Smooth muscle cell (in vitro differentiated cells): ENCODE measurements at regions not wholly inside any gene's neighbourhood (a gene's known extent, or its start where the extent isn't known, plus 50 kb on each side); places are given as distances from the start of the nearest gene placed in this dataset.

Experiments
- DNase-seq: peaks from one replicate; lab custom pipeline; 2025; ENCODE audit not compliant: unreplicated experiment; lab: John Stamatoyannopoulos, UW
- H2AFZ ChIP-seq: fragments of 200-600 bp; sonication (generic); 2 replicates; pipeline ENCODE4 v1.6.0; 2016; ENCODE audit warnings: antibody characterized with exemption, low read depth, mild to moderate bottlenecking
- H3F3A ChIP-seq: fragments of 200-600 bp; sonication (generic); 2 replicates; pipeline ENCODE4 v1.6.0; 2017; ENCODE audit warnings: antibody characterized with exemption, low read depth
- H3K27ac ChIP-seq: fragments of 200-600 bp; sonication (generic); 2 replicates; pipeline ENCODE4 v1.5.1; 2016; ENCODE audit warnings: low read depth, mild to moderate bottlenecking
- H3K27me3 ChIP-seq: fragments of 200-600 bp; sonication (generic); 2 replicates; pipeline ENCODE4 v1.6.1; 2016; ENCODE audit warnings: low read depth, mild to moderate bottlenecking
- H3K36me3 ChIP-seq: fragments of 200-600 bp; sonication (generic); 2 replicates; pipeline ENCODE4 v1.5.1; 2016; ENCODE audit warnings: low read depth
- H3K4me1 ChIP-seq: fragments of 200-600 bp; sonication (generic); 2 replicates; pipeline ENCODE4 v1.5.1; 2016; ENCODE audit warnings: low read depth
- H3K4me2 ChIP-seq: fragments of 200-600 bp; sonication (generic); 2 replicates; pipeline ENCODE4 v1.6.0; 2016; ENCODE audit warnings: mild to moderate bottlenecking
- H3K4me3 ChIP-seq: fragments of 200-600 bp; sonication (generic); 2 replicates; pipeline ENCODE4 v1.5.1; 2016; ENCODE audit warnings: mild to moderate bottlenecking
- H3K79me2 ChIP-seq: fragments of 200-600 bp; sonication (generic); 2 replicates; pipeline ENCODE4 v1.6.0; 2016; ENCODE audit warnings: low read depth, mild to moderate bottlenecking
- H3K9ac ChIP-seq: fragments of 200-600 bp; sonication (generic); 2 replicates; pipeline ENCODE4 v1.6.0; 2016; ENCODE audit warnings: low read depth
- H3K9me3 ChIP-seq: fragments of 200-600 bp; sonication (generic); replicated peaks from 2 replicates; pipeline ENCODE4 v1.5.1; 2016; ENCODE audit warnings: low read depth
- H4K20me1 ChIP-seq: fragments of 200-600 bp; sonication (generic); 2 replicates; pipeline ENCODE4 v1.6.0; 2016; ENCODE audit warnings: low read depth
- CTCF ChIP-seq: fragments of 200-600 bp; sonication (generic); IDR thresholded peaks from 2 replicates; pipeline ENCODE4 v1.5.1; 2017; ENCODE audit warnings: borderline replicate concordance, mild to moderate bottlenecking, antibody characterized with exemption; ENCODE audit not compliant: insufficient read depth, poor library complexity, severe bottlenecking
- WGBS: methylation state at CpG from one replicate; pipeline ENCODE4 v1.1.7; 2016; ENCODE audit warnings: low lambda C conversion rate; 5-methylcytosine and 5-hydroxymethylcytosine counted together

- 93% methylated on average over 1 of the region's 1 CpG for WGBS
- H3K27ac ChIP-seq: no peak overlapping the region
- no peak overlapping the region for H2AFZ ChIP-seq
- no peak for TF ChIP-seq CTCF
- H4K20me1 ChIP-seq: no peaks in the 10 kb centered on the region
- H3K4me3 ChIP-seq: no peak overlapping the region
- H3K9ac ChIP-seq: no peak overlapping the region
- DNase-seq: no peak
- no peaks in the 10 kb centered on the region for H3K36me3 ChIP-seq
- no peaks in the 10 kb centered on the region for H3K9me3 ChIP-seq
- no peaks in the 10 kb centered on the region for H3K4me1 ChIP-seq
- H3K79me2 ChIP-seq: no peaks in the 10 kb centered on the region
- H3K4me2 ChIP-seq: no peak overlapping the region
- H3K27me3 ChIP-seq: no peaks in the 10 kb centered on the region
- H3F3A ChIP-seq: no peaks in the 10 kb centered on the region
Measured at GRCh38 chr3:90044084-90044816, 936.8 kb downstream of the EPHA3 start.

GRCh38 chr3:90052425-90052950 lies 945.1 kb downstream of the EPHA3 start:
- H3K9ac ChIP-seq: no peak overlapping the region
- DNase-seq: no peak
- no peaks in the 10 kb centered on the region for H3F3A ChIP-seq
- no peak overlapping the region for H3K4me2 ChIP-seq
- no peaks in the 10 kb centered on the region for H3K27me3 ChIP-seq
- H3K4me1 ChIP-seq: no peaks in the 10 kb centered on the region
- TF ChIP-seq CTCF: no peak
- no peaks in the 10 kb centered on the region for H3K9me3 ChIP-seq
- H3K4me3 ChIP-seq: no peak overlapping the region
- H3K79me2 ChIP-seq: no peaks in the 10 kb centered on the region
- 70% methylated on average over 3 of the region's 3 CpGs for WGBS
- H3K36me3 ChIP-seq: no peaks in the 10 kb centered on the region
- H2AFZ ChIP-seq: no peak overlapping the region
- H4K20me1 ChIP-seq: no peaks in the 10 kb centered on the region
- H3K27ac ChIP-seq: no peak overlapping the region

- no peak overlapping the region for H3K4me3 ChIP-seq
- H3K4me1 ChIP-seq: no peaks in the 10 kb centered on the region
- H2AFZ ChIP-seq: no peak overlapping the region
- H3K27ac ChIP-seq: no peak overlapping the region
- H3K36me3 ChIP-seq: no peaks in the 10 kb centered on the region
- no peaks in the 10 kb centered on the region for H3K9me3 ChIP-seq
- H3F3A ChIP-seq: no peaks in the 10 kb centered on the region
- 56% methylated on average over 1 of the region's 1 CpG for WGBS
- H3K9ac ChIP-seq: no peak overlapping the region
- no peaks in the 10 kb centered on the region for H3K79me2 ChIP-seq
- TF ChIP-seq CTCF: no peak
- DNase-seq: no peak
- H4K20me1 ChIP-seq: no peaks in the 10 kb centered on the region
- H3K4me2 ChIP-seq: peak overlapping the region; percentile 0
- H3K27me3 ChIP-seq: no peaks in the 10 kb centered on the region
Measured at GRCh38 chr3:90054311-90054710, 946.9 kb downstream of the EPHA3 start.

GRCh38 chr3:90055666-90056065 lies 948.2 kb downstream of the EPHA3 start:
- Histone ChIP-seq H3K4me1 (no peaks in the 10 kb centered on the region), H4K20me1 (no peaks in the 10 kb centered on the region), H3K36me3 (no peaks in the 10 kb centered on the region), H3K27me3 (no peaks in the 10 kb centered on the region), H3F3A (no peaks in the 10 kb centered on the region), H3K9ac (no peak overlapping the region), H3K79me2 (no peaks in the 10 kb centered on the region), H3K4me2 (no peak overlapping the region), H3K27ac (no peak overlapping the region), H2AFZ (no peak overlapping the region), H3K4me3 (no peak overlapping the region), H3K9me3 (no peaks in the 10 kb centered on the region)
- 53% methylated on average over 2 of the region's 2 CpGs for WGBS
- DNase-seq: no peak
- no peak for TF ChIP-seq CTCF
